22Rv1 (cell line): ENCODE measurements at regions not wholly inside any gene's neighbourhood (a gene's known extent, or its start where the extent isn't known, plus 50 kb on each side); places are given as distances from the start of the nearest gene placed in this dataset.

Experiments used
- H3K27ac ChIP-seq: fragments of 450-650 bp; 2 replicates; pipeline ENCODE4 v1.5.1; 2017
- CTCF ChIP-seq: fragments of 450-650 bp; IDR thresholded peaks from 2 replicates; pipeline ENCODE4 v1.5.1; 2017; ENCODE audit warnings: mild to moderate bottlenecking
- ZFX ChIP-seq: fragments of 450-650 bp; IDR thresholded peaks from 2 replicates; pipeline ENCODE4 v1.6.1; 2017; ENCODE audit warnings: antibody characterized with exemption, borderline replicate concordance

- no peak overlapping the region for H3K27ac ChIP-seq
- TF ChIP-seq ZFX (no peak), CTCF (no peak)
Observed at GRCh38 chr11:16615480-16615879, 123.0 kb upstream of the C11orf58 start.

GRCh38 chr11:16613512-16614381 is 124.7 kb upstream of the C11orf58 start:
- TF ChIP-seq ZFX (no peak), CTCF (peak; percentile 86)

GRCh38 chr11:16613262-16613511 is 125.3 kb upstream of the C11orf58 start:
- TF ChIP-seq ZFX (no peak), CTCF (no peak)
- no peak overlapping the region for H3K27ac ChIP-seq

More at GRCh38 chr11:16613512-16614381, 124.7 kb upstream of the C11orf58 start:
- H3K27ac ChIP-seq = no peak overlapping the region

- H3K27ac ChIP-seq = no peak overlapping the region
- TF ChIP-seq CTCF = no peak
- no peak for TF ChIP-seq ZFX
Observed at GRCh38 chr11:16612566-16613261, 125.7 kb upstream of the C11orf58 start.

- TF ChIP-seq CTCF (no peak), ZFX (no peak)
Observed at GRCh38 chr11:16611926-16612565, 126.4 kb upstream of the C11orf58 start.

GRCh38 chr11:16611401-16611921 is 127.0 kb upstream of the C11orf58 start:
- H3K27ac ChIP-seq = no peak overlapping the region

More at GRCh38 chr11:16611926-16612565, 126.4 kb upstream of the C11orf58 start:
- no peak overlapping the region for H3K27ac ChIP-seq

More at GRCh38 chr11:16611401-16611921, 127.0 kb upstream of the C11orf58 start:
- TF ChIP-seq ZFX = no peak
- TF ChIP-seq CTCF = no peak
